Mammary epithelial cell (primary cell): ENCODE measurements at regions not wholly inside any gene's neighbourhood (a gene's known extent, or its start where the extent isn't known, plus 50 kb on each side); places are given as distances from the start of the nearest gene placed in this dataset.

Experiments used
- CTCF ChIP-seq, 2 donors: IDR thresholded peaks in 1 of 2; conservative IDR thresholded peaks in 1 of 2; 2 replicates each; pipeline ENCODE4 v1.5.1; 2011 to 2012; ENCODE audit warnings: inconsistent platforms in 2 of 2, low read length in 2 of 2, mild to moderate bottlenecking in 2 of 2, control low read depth in 1 of 2, low read depth in 1 of 2; ENCODE audit not compliant: insufficient read depth in 1 of 2; ENCODE audit errors: extremely low read depth in 1 of 2
- EZH2 ChIP-seq: IDR thresholded peaks from 2 replicates; pipeline ENCODE4 v1.6.1; 2012; ENCODE audit warnings: low read length, inconsistent platforms, borderline replicate concordance

- TF ChIP-seq CTCF (conservative IDR thresholded peaks at IDR 0.05 in 1 of 2, IDR thresholded peaks at IDR 0.05 in 1 of 2; ENCODE audit: extremely low read depth in 1 of 2, insufficient read depth in 1 of 2, low read depth in 1 of 2, low read length in 2 of 2) (no peak), EZH2 (no peak)
These were observed 169.2 kb downstream of the TMA16 start for GRCh38 chr4:163663454-163664225.
